OCI-LY3 (cell line): ENCODE measurements at regions not wholly inside any gene's neighbourhood (a gene's known extent, or its start where the extent isn't known, plus 50 kb on each side); places are given as distances from the start of the nearest gene placed in this dataset.

Experiments
- EZH2phosphoT487 ChIP-seq: fragments of 200-600 bp; shearing (Covaris generic); IDR thresholded peaks from 2 replicates; pipeline ENCODE4 v1.6.1; 2018; ENCODE audit warnings: antibody characterized with exemption, mixed run types, low read depth
- TF ChIP-seq, protein P1 (sequence below): fragments of 200-600, 300-600 bp; sonication (generic); IDR thresholded peaks from 2 replicates; pipeline ENCODE4 v1.5.1; 2014; ENCODE audit warnings: antibody characterized with exemption, low read length, low read depth

DNA sequence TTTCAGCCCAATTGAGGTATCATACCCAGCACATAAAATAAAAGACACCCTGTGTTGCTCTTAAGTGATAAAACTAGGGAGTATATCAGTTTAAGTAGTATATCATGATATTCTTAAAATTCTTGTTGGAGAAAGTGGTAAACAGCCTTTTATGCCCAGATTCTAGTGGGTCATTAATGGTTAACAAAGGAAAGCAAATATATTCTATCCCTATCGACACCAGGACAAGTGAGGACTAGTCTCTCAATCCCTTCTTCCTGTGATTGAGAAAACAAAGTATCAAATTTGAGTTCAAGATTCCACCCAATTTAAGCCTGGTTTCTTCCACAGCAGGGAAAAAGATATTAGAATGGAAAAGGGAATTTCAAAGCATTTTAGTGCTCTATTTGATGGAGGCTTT, 142.4 kb upstream of the IL12A start:
- TF ChIP-seq, protein P1, sequence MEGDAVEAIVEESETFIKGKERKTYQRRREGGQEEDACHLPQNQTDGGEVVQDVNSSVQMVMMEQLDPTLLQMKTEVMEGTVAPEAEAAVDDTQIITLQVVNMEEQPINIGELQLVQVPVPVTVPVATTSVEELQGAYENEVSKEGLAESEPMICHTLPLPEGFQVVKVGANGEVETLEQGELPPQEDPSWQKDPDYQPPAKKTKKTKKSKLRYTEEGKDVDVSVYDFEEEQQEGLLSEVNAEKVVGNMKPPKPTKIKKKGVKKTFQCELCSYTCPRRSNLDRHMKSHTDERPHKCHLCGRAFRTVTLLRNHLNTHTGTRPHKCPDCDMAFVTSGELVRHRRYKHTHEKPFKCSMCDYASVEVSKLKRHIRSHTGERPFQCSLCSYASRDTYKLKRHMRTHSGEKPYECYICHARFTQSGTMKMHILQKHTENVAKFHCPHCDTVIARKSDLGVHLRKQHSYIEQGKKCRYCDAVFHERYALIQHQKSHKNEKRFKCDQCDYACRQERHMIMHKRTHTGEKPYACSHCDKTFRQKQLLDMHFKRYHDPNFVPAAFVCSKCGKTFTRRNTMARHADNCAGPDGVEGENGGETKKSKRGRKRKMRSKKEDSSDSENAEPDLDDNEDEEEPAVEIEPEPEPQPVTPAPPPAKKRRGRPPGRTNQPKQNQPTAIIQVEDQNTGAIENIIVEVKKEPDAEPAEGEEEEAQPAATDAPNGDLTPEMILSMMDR, result no peak
- no peak for TF ChIP-seq EZH2phosphoT487
